ENCODE measurements at regions not wholly inside any gene's neighbourhood (a gene's known extent, or its start where the extent isn't known, plus 50 kb on each side); places are given as distances from the start of the nearest gene placed in this dataset.

DNA sequence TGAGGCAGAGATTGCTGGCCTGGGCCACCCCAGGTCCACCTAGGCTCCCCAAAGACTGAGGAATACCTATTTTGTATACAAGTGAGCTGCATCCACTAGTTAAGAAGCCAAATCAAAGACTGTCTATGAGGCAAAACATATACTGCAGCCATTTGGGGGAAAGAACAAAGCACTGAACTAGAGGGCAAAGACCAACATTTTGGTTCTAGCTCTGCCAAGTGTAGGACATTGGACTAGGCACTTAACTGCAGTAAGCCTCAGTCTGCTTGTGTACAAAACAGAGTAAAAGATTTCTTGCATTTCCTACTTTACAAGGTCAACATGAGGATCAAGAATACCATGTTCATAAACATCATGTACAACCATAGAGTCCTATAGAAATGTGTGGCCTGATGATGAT lies 94.8 kb upstream of the CYP1B1 start:
- DNase-seq, result no peak

DNA sequence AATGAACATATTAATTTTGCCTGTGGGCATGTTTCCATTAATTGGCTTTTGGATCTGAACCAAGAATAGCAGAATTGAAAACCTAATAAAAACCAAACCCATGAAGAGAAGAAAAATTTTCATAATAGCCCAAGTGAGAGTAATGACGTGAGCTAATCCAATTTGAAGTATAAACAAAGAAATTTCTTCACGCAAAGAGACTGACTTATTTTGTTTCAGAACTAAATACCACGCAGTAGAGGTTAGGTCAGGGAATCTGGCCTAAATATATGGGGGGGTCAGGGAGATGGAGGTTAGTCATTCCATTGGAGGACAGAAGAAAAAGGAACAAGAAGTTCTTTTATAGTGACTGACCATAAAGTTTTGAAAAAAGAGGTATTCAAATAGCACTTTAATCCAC lies 94.1 kb upstream of the CYP1B1 start:
- no peak for DNase-seq

DNA sequence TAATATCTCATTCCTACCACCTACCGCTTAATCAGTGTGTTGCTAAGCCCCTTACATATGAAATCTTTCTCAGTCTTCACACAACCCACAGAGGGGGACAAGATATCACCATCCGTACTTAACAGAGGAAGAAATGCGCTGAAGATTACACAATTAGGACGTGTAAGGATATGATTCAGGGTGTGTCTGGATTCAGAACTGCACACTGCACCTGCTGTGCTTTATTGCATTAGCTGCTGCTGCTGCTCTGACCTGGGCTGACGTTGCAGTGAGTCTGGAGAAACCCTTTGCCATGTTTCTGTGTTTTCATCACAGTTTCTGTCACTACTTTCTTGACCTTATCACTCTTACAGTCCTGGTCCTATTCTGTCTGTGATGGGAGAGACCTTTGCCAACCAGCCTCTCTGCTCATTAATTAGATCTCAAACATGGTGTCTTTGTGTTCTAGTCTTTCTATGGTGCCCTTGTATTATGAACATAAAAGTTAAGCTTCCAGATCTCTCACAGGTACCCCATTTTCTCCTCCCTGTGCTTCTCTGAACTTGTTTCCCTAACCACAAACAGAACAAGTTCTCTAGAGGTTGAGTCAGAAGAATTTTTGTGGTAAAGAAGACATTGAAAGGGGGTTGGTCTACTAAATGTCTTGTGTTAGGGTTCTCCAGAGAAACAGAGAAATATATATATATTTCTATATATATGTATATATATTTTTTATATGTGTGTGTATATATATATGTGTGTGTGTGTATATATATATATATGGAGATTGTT lies 92.9 kb upstream of the CYP1B1 start:
- DNase-seq, result no peak

DNA sequence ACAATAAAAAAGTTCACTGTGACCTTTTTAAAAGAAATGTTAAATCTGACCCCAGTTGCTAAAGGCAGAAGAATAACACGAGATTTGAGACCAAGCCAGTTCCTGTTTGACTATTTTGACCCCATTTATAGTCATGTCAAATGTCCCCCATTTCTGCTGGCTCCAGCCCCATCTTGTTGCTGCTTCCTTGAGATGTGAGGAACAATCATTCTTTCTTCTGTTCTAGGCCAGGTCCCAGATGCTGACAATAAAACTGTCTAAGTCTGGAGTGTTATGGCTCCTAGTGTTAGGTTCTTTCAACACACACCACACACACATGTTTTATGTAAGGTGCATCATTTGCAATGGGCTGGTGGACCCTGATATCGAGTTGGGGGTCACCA lies 92.0 kb upstream of the CYP1B1 start:
- no peak for DNase-seq

DNA sequence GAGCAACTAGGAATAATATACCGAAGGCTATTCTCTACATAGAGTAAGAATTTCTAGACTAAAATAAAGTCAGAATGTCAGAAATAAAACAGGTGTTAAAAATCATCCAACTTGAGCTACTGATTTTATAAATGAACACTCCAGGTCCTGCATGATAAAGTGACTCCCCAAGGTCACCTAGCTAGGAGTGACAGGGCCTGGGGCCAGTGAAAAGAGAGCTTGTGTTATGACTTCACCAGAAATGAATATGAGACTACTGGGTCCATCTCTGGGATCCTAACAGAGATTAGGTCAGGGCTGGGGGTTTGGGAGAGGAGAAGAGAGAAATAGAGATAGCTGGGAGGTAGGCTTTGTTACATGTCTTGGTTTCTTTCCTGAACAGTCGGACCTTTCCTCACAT lies 89.7 kb upstream of the CYP1B1 start:
- no peak for DNase-seq

DNA sequence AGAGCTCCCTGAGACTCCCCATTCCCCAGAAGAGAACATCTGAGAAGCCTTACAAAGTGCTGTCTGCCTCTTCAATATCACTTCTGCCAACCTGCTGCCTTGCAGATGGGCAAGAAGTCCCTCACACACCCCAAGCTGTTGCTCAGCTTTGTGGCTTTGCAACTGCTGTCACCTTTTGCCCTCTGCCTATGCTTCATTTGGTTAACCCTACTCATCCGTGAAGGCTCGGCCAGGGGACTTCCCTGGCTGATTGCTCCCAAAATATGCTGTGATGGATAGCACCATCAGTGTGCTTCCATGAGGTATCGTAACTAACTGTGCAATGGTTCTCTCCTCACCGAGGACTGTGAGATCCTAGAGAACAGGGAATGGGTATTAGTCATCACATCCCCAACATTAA lies 88.9 kb upstream of the CYP1B1 start:
- DNase-seq, result no peak

DNA sequence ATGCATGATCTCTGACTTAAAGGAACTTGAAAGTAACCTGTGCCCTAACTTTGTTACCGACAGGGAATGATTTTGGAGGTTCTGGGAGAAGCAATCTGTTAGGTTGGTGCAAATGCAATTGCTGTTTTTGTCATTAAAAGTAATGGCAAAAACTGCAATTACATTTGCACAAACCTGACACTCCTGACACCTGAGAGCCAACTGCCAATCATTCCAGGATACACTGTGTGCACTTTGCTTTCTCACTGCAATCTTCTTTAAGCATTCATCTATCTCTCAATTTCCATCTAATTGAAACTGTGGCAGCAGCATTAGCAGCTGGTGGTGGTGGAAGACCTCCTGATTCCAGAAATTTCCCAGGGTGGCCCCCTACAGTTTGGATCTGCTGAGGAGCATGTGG lies 87.6 kb upstream of the CYP1B1 start:
- no peak for DNase-seq

DNA sequence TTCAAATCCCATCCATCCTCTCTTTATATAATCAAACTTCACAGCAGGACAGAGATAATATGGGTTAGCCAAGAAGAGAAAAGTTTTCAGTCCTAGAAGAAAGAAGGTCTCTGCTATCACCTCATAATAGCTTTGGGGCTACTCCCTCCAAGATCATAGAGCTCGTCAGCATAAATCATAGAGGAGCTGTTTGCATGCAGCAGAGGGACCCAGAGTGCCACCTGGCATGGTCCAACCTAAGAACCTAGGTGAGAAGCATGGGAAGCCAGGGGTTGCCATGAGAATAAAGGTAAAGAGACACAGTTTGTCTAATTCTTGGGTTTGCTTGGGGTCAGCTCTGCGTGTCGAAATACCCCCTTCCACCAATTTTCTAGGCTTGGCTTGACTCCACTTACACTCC lies 87.1 kb upstream of the CYP1B1 start:
- DNase-seq, result no peak

DNA sequence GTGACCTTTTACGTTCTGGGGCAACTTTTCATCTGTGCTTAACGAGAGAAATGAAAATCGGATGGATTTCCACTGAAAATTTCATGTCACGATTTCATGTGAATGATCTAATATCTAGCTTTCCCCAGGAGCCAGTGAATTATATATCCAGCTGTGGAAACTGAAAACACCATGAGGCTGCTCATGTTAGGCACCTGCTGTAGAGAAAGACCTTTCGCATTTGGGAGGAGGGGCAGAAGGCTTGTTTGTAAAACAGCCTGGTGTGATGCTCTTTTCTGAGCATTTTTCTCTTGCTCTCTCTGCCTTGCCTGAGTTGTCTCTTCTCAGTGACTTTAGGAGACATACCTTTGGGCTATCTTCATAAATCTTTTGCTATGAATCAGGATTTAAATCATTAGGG lies 84.6 kb upstream of the CYP1B1 start:
- no peak for DNase-seq

DNA sequence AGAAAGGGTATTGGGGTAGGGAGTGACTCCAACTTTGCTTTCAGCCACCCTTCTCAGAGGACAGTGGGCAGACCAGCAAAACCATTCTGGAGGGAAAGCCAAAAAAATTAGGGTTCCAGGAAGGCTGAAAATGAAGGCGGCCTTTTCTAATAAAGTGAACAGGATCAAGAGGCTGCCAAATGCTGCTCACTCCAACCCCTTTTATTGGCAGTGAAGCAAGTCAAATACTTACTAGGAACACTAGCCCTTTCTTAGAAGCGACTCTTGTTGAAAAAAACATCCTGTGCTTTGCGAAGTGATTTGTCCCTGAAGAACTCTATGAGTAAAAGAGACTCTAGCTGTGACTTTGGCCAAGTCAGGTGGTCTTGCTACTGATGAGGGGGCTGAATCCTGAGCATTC lies 83.6 kb upstream of the CYP1B1 start:
- DNase-seq, result no peak

DNA sequence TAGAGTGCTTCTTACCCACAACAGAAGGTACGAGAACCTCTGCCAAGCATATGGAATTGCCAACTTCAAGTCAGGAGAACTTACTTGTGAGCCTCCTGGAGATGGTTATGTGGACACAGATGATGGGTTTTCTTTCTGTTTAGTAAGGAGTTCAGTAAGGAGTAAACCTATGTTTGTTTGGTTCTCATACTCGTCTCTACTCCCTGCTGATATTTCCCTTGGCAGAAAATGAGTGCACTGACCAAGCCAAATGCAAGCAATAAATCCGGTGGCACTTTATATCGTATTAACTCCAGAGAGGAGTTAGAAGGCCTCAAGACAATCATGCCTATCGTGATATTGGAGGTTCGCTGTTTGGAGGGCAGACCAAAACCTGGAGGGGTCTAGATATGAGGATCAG lies 83.2 kb upstream of the CYP1B1 start:
- no peak for DNase-seq

DNA sequence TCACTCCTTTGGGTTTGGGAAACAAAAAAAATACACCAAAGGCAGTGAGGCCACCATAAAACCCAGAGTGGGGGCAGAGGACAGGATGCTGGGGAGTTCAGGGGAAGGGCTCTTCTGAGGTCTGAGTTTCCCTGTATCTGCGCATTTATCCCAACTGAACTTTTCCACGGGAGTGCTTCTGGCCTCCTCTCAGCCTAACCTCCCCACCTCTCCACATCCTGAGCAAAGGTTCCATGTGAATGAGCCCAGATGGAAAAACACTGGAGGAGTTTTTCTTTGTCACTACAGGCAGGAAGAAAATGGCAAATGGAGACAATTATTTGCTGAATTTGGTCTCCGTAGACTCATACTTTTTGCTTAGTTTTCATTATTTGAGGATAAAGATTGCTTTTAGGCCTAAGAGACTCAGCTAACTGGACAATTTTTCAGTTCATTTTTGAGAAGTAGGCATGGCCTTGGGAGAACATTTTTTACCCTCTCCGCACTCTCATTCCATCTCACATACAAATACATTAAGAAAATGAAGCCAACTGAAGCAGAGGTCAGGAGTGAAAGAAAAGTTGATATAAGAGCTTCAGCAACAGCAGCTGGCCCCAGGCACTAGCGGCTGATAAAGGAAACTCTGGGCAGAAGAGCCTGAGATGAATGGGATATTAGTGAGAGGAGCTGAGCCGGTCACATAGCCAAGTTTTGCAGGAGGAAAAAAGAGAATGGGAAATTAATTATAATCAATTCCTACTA lies 82.6 kb upstream of the CYP1B1 start:
- DNase-seq, result no peak

DNA sequence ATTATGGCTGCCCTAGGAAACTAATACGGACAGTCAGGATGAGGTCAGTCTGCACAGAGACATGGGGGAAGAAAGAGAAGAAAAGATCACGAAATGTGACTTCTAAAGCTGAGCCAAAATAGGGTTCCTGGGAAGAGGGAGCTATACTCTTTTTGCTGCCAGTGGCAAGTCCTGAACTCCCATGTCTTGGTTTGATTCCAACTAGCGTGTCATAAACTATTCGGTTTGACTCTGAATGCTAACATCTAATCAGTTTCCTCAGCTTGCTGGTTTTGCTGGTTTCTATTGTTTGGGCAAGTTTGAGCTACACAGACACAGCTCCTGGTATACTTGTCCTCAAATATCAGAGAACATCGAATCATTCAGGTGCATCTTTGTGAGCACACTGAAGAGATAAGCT lies 80.5 kb upstream of the CYP1B1 start:
- DNase-seq, result no peak

DNA sequence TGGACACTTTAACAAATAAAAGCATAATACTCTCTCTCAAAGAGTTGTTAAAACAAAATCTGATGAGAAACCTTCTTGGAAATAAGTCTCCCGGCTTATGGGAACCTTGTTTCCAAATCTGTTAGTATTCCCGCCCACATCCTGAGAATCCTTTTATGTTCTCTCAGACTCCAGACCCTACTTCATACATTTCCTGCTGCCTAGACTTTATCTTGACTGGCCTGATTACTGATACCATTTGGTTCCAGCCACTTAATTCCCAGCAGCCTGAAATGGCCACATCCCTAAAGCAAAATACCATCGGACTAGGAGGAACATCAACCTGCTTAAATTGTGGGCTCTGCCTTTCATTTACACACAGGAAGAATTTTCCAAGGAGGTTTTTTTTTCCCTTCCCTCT lies 79.1 kb upstream of the CYP1B1 start:
- no peak for DNase-seq

DNA sequence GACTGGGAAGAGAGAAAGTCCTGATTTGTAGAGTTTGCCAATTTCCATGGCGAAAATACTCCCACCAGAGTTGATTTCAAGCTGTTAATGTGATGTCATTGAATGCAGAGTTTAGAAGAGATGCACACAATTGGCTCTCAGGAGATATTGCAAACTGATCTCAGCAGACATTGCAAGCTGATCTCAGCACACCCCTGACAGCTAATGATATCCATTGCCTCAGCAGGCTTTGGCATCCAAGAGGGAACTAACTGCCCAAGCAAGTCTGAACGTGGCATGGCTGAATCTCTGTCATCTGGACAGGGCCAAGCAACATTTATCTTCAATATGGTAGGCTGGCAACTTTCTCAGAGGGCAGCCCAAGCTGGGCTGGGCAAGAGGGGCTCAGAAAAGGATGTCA lies 78.4 kb upstream of the CYP1B1 start:
- DNase-seq, result no peak

DNA sequence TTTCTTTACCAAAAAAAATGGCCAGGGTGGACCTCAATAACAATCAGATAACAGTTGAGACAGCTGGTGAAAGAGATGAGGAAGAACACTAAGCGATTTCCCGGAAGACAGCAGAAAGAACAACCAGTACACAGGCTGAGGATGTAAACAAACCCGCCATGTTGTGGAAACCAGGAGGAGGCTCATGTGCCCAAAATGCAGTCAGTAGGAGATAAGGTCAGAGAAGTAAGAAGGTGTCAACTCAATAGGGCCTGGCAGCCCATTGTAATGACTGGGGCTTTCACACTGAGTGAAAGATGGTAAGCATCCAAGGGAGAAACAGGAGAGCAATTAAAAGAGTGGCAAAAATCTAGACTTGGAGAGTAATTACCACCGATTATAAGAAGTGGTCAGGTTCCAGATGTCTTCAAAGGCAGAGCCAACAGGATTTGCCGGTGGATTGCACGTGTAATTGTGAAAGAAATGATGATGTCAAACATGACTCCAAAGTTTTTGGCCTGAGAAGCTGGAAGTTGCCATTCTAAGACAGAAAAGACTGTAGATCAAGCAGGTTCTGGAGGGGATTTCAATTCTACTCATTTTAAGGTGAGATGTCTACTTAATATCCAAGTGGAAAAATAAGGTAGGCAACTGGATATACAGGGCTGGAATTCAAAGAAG lies 77.7 kb upstream of the CYP1B1 start:
- DNase-seq, result no peak

DNA sequence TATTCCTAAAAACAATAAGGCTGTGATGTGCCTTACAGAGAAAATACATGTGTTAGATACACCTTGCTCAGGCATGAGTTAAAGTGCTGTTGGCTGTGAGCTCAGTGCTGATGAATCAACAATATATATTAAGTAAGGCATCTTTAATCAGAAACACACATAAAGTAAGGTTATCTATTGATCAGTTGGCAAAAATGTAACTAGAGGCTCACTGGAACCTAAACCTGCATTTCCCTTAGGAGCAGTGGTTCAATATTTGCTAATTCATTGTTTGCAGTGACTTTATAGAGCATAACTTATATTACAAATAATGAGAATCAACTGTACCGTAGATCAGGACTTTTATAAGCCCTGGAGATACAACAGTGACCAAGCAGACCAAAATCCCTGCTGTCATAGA lies 77.0 kb upstream of the CYP1B1 start:
- DNase-seq, result no peak

DNA sequence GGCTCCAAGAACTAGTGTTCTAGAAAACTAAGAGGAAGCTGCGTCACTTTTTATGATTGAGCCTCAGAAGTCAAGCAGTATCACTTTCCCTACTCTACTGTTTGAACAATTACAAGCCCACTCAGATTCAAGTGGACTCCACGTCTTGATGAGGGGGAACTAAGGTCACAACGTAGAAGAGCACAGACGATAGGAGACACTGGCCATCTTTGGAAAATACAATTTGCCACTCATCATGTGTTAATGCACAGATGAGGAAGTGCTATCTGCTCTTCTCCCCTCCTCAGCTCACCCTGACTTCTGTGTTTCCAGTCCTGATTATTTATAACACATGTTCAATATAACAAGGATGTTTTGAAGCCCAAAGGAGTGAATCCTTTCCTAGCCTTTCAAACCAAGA lies 76.1 kb upstream of the CYP1B1 start:
- no peak for DNase-seq

DNA sequence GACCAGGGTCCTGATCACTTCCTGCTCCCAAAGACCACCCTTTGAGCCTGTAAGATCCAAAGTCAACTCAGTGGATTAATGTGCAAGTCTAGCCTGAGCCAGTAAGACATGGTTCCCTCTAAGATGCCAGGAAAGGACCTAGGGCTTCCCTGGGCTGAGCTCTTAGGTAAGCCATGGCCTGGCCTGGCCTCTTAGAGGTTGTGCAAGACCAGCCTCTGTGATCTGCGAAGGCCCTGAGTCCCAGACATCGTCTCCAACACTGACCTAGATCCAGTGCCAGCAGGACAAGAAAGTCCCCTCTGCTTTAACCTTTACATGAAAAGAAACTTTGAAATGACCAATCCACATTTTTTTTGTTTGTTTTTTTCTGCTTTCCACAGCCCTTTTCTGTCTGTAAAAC lies 73.6 kb upstream of the CYP1B1 start:
- no peak for DNase-seq

DNA sequence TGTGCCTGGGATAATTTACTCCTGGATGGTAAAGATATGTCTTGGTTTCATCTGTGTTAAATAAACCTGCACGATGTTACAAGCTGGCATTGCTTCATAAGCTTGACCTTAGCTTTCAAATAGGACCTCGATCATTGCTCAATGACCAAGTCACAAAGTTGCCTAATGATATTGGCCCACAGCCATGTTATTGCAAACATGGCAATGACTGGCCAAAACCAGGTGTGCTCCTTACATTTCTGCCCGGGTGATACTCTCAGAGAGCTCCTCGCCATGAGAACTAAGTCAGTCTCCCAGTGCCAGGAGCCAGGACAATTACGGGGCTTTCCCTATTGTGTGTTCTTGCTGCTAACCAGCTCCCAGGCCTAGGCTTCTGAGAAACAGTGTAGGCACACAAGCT lies 72.5 kb upstream of the CYP1B1 start:
- DNase-seq, result no peak

DNA sequence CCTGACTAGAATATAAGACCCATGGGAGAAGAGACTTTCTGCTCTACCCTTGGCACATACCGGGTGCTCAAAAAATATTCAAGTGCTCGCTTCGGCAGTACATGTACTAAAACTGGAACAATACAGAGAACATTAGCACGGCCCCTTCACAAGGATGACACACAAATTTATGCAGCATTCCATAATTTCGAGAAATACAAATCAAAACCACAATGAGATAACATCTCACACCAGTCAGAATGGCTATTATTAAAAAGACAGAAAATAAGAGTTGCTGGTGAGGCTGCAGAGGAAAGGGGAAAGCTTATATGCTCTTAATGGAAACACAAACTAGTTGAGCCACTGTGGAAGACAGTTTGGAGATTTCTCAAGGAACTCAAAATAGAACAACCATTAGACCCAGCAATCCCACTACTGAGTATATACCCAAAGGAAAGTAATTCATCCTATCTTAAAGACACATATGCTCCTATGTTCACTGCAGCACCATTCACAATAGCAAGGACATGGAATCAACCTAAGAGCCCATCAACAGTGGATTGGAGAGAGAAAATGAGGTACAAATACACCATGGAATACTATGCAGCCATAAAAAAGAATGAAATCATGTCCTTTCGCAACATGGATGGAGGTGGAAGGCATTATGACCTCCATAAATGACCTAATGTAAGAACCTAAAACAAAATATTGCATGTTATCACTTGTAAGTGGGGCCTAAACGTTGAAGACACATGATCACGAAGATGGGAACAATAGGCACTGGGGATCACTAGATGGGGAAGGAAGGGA lies 71.6 kb upstream of the CYP1B1 start:
- no peak for DNase-seq

DNA sequence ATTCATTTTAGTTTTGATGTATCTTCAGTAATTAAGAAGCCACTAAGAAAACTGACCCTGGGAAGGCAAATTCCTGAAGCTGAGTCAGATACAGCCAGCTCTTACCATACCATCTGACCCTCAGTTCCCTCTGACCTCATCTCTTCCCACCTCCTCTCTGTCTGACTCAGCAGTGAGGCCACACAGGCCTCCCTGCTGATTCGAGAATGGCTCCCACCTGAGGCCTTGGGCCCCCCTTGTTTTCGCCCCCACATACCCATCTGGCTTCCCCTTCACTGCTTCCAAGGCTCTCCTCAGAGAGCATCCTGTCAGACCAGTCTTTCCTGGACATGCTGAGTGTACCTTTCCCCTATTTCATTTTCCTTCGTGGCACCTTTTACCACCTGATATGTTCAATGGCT lies 71.0 kb upstream of the CYP1B1 start:
- DNase-seq, result no peak

DNA sequence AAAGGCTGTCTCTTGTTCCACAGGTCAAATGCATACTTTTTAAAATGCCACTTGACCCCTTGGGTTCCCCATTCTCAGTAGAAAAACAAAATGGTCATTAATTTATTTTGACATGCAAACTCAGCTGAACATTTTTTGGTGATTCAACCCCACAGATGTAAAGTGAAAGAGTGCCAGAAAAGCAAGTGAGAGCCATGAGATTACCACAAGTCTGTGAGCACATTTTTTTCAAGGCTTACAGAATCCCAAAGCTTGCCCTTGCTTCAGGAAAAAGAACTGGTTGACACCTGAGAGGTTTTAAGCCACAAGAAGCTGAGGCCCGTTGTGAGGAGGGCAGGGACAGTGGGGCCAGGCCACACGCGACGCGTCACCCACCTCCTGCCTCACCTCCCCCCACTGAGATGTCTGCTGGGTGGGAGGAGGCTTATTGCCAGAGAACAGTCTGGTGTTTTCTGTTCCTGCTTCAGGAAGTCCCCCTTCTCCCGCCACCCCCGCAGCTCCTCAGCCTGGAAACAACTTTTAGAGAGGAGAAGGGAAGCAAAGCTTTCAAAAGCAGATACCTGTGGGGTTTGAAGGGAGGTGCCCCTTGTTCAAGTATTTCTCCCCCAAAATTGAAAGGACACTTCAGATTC lies 70.4 kb upstream of the CYP1B1 start:
- no peak for DNase-seq
